GM13976 (cell line): ENCODE measurements at regions not wholly inside any gene's neighbourhood (a gene's known extent, or its start where the extent isn't known, plus 50 kb on each side); places are given as distances from the start of the nearest gene placed in this dataset.

ENCODE experiments used
- DNase-seq: peaks from one replicate; pipeline ENCODE4 v3.0.0; 2012; ENCODE audit warnings: low spot score
- CTCF ChIP-seq: IDR thresholded peaks from 2 replicates; pipeline ENCODE4 v1.5.1; 2012; ENCODE audit warnings: borderline replicate concordance, mild to moderate bottlenecking; ENCODE audit not compliant: insufficient read depth; ENCODE audit errors: extremely low read depth, missing control alignments, control extremely low read depth
- in situ Hi-C: fragments of 300-500 bp; cut with MboI; formaldehyde crosslinking; loops from one replicate; pipeline ENCODE4 v1.12.0; 2022; ENCODE audit warnings: low sequenced_read_pairs, mixed read lengths, inconsistent platforms; ENCODE audit not compliant: unreplicated experiment

GRCh38 chr15:25597571-25597970, 158.7 kb upstream of the UBE3A start:
- in situ Hi-C loops, result no loop called here
- no peak for TF ChIP-seq CTCF
- DNase-seq, result no peak

DNA sequence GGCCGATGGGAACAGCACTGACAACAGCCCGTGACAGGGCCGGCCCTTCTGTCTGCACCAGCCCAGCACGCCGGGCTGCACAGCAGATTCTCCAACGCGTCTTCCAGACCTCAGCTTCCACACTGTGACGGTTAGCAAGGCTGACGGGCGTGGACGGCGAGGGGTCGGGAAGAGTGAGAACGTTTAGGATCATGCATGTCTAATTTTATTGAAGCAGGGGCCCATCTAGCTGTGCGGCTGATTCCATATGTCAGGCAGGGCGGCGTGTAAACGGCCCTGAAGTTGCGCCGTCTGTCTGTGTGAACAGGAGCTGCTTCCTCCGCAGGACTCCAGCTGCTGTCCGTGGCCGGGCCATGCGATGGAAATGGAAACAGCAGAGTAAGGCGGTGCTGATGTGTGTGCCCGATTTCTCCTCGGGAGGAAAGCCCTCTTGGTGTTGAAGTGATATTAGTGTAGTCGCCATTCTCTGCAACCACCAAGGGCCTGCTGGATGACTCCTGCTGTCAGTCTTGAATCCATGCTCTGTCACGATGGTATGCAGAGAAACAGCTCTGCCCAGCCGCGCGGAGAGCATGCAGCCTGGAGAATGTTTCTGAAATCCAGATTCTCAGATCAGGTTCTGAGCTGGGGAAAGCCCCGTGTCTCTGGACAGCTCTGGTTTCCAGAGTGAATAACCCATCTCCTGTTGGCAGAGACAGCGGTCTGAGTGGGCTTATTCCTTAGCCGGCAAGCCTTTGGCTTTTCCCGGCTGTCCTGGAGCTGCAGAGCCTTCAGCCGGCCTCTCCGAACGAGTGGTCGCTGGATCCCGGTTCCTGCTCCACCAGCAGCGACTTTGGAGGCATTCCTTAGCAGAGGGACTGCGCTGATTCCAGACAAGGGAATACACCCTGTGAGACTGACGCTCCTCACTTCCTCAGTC, 158.1 kb upstream of the UBE3A start:
- no peak for DNase-seq
- no peak for TF ChIP-seq CTCF
- in situ Hi-C loops, result no loop called here

- TF ChIP-seq CTCF, result no peak
- no peak for DNase-seq
- in situ Hi-C loops, result no loop called here
Observed at GRCh38 chr15:25587616-25588340, 149.0 kb upstream of the UBE3A start.

DNA sequence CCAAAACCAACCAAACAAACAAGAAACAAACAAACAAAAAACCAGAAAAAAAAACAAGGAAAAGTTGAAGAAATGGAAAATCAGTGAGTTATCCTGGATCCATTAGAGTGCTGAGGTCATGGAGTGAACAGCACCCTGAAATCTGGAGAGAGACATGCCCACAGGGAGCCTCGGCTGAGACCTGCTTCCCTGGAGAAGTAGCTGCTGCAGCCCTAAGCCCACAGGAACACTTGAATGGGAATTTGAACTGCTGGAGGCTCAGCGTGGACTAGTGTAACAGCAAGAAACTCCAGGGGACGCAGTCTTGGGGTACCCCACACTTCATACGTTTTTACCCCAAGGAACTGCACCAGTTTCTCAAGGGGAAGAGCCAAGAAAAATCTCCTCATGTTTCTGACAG, 144.1 kb upstream of the UBE3A start:
- in situ Hi-C loops, result no loop called here
- no peak for TF ChIP-seq CTCF
- DNase-seq, result no peak

- DNase-seq, result no peak
- no peak for TF ChIP-seq CTCF
- in situ Hi-C loops, result no loop called here
Observed at GRCh38 chr15:25579127-25579526, 140.3 kb upstream of the UBE3A start.

GRCh38 chr15:25572191-25572590, 133.4 kb upstream of the UBE3A start:
- no peak for DNase-seq
- TF ChIP-seq CTCF, result no peak
- in situ Hi-C loops, result no loop called here
